DOHH2 (cell line): ENCODE measurements at regions not wholly inside any gene's neighbourhood (a gene's known extent, or its start where the extent isn't known, plus 50 kb on each side); places are given as distances from the start of the nearest gene placed in this dataset.

ENCODE experiments used
- H3F3A ChIP-seq: fragments of 200-600 bp; sonication (generic), shearing (Covaris generic); 2 replicates; pipeline ENCODE4 v1.6.0; 2016; ENCODE audit warnings: antibody characterized with exemption, mild to moderate bottlenecking; ENCODE audit not compliant: control insufficient read depth, insufficient read depth
- H3K27ac ChIP-seq: fragments of 200-600 bp; sonication (generic); 2 replicates; pipeline ENCODE4 v1.5.1; 2014; ENCODE audit warnings: low read depth, mild to moderate bottlenecking, low read length, moderate library complexity
- H3K27me3 ChIP-seq: fragments of 200-600 bp; sonication (generic); 2 replicates; pipeline ENCODE4 v1.6.1; 2014; ENCODE audit warnings: mild to moderate bottlenecking, low read length, mixed read lengths; ENCODE audit not compliant: control insufficient read depth
- H3K36me3 ChIP-seq: fragments of 200-600 bp; sonication (generic); 2 replicates; pipeline ENCODE4 v1.6.1; 2014; ENCODE audit warnings: mild to moderate bottlenecking, low read length, moderate library complexity, mixed read lengths; ENCODE audit not compliant: control insufficient read depth
- H3K4me1 ChIP-seq: fragments of 200-600 bp; sonication (generic); 2 replicates; pipeline ENCODE4 v1.6.1; 2014; ENCODE audit warnings: mild to moderate bottlenecking, low read length, mixed read lengths; ENCODE audit not compliant: control insufficient read depth
- H3K4me2 ChIP-seq: fragments of 200-600 bp; sonication (generic); 2 replicates; pipeline ENCODE4 v1.6.0; 2014; ENCODE audit warnings: mild to moderate bottlenecking, low read length, moderate library complexity
- H3K4me3 ChIP-seq: fragments of 200-600 bp; sonication (generic); 2 replicates; pipeline ENCODE4 v1.5.1; 2014; ENCODE audit warnings: mild to moderate bottlenecking, low read length, mixed read lengths
- H3K79me2 ChIP-seq: fragments of 200-600 bp; sonication (generic); 2 replicates; pipeline ENCODE4 v1.6.1; 2014; ENCODE audit warnings: mild to moderate bottlenecking, low read length, mixed read lengths; ENCODE audit not compliant: control insufficient read depth
- H3K9me2 ChIP-seq: fragments of 200-600 bp; sonication (generic); replicated peaks from 2 replicates; pipeline ENCODE4 v1.6.1; 2014; ENCODE audit warnings: mild to moderate bottlenecking, low read length, mixed read lengths; ENCODE audit not compliant: control insufficient read depth
- H3K9me3 ChIP-seq: fragments of 200-600 bp; sonication (generic); 2 replicates; pipeline ENCODE4 v1.6.1; 2014; ENCODE audit warnings: antibody characterized with exemption, low read length, mixed read lengths; ENCODE audit not compliant: control insufficient read depth, insufficient read depth
- H4K20me1 ChIP-seq: fragments of 200-600 bp; sonication (generic); 2 replicates; pipeline ENCODE4 v1.6.0; 2014; ENCODE audit warnings: low read depth, mild to moderate bottlenecking, antibody characterized with exemption, low read length, moderate library complexity; ENCODE audit not compliant: control insufficient read depth, insufficient read depth
- EZH2phosphoT487 ChIP-seq: fragments of 200-600 bp; sonication (generic); IDR thresholded peaks from 2 replicates; pipeline ENCODE4 v1.6.1; 2017; ENCODE audit warnings: borderline replicate concordance, mild to moderate bottlenecking, antibody characterized with exemption, low read length, moderate library complexity, mixed read lengths
- TF ChIP-seq, protein P1 (sequence below): fragments of 200-600 bp; sonication (generic); IDR thresholded peaks from one replicate; pipeline ENCODE4 v1.5.1; 2014; ENCODE audit warnings: antibody characterized with exemption, mild to moderate bottlenecking, low read depth, low read length; ENCODE audit not compliant: poor library complexity, severe bottlenecking

DNA sequence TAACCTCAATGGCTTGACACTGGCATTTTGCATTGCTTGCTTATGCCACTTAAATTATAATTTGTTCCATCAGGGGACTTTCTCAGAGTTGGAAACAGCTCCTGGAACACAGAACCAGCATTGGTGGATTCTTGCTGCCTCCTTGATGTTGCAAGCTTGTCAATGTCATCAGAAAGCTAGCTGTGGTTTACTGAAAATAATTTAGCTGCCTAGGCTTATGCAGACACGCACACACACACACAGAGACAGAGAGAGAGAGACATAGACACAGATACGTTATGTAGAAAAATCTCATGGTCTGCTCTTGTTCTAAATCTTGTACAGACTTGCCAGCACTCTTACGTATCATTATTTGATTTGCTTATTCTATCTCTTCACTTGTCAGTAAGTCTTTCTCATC, 78.0 kb downstream of the HMHB1 start:
- Histone ChIP-seq H3K4me2 (no peak overlapping the region), H4K20me1 (no peaks in the 10 kb centered on the region), H3K36me3 (no peaks in the 10 kb centered on the region), H3K27me3 (no peaks in the 10 kb centered on the region), H3K4me3 (no peak overlapping the region), H3K4me1 (no peaks in the 10 kb centered on the region), H3K79me2 (no peaks in the 10 kb centered on the region), H3F3A (no peaks in the 10 kb centered on the region), H3K9me2 (no peaks in the 10 kb centered on the region), H3K9me3 (no peaks in the 10 kb centered on the region), H3K27ac (no peak overlapping the region)
- TF ChIP-seq, protein P1, sequence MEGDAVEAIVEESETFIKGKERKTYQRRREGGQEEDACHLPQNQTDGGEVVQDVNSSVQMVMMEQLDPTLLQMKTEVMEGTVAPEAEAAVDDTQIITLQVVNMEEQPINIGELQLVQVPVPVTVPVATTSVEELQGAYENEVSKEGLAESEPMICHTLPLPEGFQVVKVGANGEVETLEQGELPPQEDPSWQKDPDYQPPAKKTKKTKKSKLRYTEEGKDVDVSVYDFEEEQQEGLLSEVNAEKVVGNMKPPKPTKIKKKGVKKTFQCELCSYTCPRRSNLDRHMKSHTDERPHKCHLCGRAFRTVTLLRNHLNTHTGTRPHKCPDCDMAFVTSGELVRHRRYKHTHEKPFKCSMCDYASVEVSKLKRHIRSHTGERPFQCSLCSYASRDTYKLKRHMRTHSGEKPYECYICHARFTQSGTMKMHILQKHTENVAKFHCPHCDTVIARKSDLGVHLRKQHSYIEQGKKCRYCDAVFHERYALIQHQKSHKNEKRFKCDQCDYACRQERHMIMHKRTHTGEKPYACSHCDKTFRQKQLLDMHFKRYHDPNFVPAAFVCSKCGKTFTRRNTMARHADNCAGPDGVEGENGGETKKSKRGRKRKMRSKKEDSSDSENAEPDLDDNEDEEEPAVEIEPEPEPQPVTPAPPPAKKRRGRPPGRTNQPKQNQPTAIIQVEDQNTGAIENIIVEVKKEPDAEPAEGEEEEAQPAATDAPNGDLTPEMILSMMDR = no peak
- no peak for TF ChIP-seq EZH2phosphoT487

DNA sequence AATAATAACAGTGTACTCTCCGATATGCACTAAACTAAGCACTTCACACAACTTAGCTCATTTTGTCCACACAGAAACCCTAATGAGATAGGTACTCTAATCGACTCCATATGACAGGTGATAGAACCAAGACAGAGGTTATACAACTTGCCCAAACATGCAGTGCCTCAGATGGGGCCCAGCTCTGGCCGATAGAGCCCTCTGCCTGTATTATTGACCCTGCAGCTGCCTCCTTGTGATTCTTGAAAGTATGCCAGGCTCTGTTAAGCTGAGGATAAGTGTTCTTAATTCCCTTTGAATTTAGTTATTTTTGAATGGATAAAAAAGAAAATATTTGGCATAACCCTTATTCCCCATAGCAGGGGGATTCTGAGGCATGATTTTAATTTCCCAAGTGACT, 78.5 kb downstream of the HMHB1 start:
- H3K4me1 ChIP-seq = no peaks in the 10 kb centered on the region
- no peaks in the 10 kb centered on the region for H3F3A ChIP-seq
- H3K4me2 ChIP-seq = no peak overlapping the region
- H3K36me3 ChIP-seq = no peaks in the 10 kb centered on the region
- H3K27me3 ChIP-seq = no peaks in the 10 kb centered on the region
- no peak overlapping the region for H3K27ac ChIP-seq
- no peaks in the 10 kb centered on the region for H3K9me3 ChIP-seq
- H3K4me3 ChIP-seq = no peak overlapping the region
- TF ChIP-seq, protein P1 = no peak
- TF ChIP-seq EZH2phosphoT487 = no peak
- no peaks in the 10 kb centered on the region for H4K20me1 ChIP-seq
- no peaks in the 10 kb centered on the region for H3K9me2 ChIP-seq
- no peaks in the 10 kb centered on the region for H3K79me2 ChIP-seq

DNA sequence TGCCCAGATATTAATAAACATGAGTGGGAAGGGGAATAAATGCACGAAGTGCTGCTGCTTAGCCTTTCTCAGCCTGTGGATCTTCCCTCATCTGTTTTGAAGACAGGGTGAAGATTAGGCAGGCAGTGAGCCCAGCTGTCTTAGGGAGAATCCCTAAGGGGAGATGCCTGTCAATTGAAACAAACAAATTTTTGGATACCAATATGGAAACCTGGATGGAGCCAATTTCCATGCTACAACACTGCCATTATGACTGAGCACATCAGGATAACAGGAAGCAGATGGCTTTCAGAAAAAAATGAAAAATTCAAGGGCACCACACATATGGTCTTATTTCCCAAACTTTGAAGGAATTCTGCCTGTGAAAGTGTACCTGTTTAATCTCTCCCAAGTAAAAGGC, 80.3 kb downstream of the HMHB1 start:
- Histone ChIP-seq H3K79me2 (no peaks in the 10 kb centered on the region), H3K27ac (no peak overlapping the region), H3K4me3 (no peak overlapping the region), H3K9me2 (no peaks in the 10 kb centered on the region), H3K36me3 (no peaks in the 10 kb centered on the region), H3K4me1 (no peaks in the 10 kb centered on the region), H3K27me3 (no peaks in the 10 kb centered on the region), H3F3A (no peaks in the 10 kb centered on the region), H4K20me1 (no peaks in the 10 kb centered on the region), H3K4me2 (no peak overlapping the region), H3K9me3 (no peaks in the 10 kb centered on the region)
- TF ChIP-seq, protein P1 = no peak
- no peak for TF ChIP-seq EZH2phosphoT487

DNA sequence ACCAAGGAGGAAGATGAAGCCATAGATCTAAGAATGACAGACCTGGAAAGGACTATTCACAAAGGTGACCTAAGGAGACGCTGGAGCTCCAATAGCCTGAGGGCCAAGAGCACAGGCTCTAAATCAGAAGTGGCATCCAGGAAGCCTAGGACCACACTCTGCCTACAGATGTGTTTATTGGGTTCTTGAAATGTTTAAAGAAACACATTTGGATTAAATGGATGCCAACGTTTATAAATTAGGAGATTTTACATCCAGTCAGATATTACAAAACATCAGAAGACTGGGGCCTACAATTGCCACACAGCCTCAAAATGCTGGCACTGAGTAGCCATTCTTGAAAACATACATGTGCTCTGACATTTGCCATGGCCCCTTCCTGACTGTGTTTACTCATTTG, 80.9 kb downstream of the HMHB1 start:
- H3K9me2 ChIP-seq = no peaks in the 10 kb centered on the region

More for the DNA sequence above, 80.9 kb downstream of the HMHB1 start:
- Histone ChIP-seq H3K9me3 (no peaks in the 10 kb centered on the region), H3K27me3 (no peaks in the 10 kb centered on the region), H3K27ac (no peak overlapping the region), H3K36me3 (no peaks in the 10 kb centered on the region), H3K4me2 (no peak overlapping the region), H4K20me1 (no peaks in the 10 kb centered on the region), H3K79me2 (no peaks in the 10 kb centered on the region), H3K4me1 (no peaks in the 10 kb centered on the region), H3K4me3 (no peak overlapping the region), H3F3A (no peaks in the 10 kb centered on the region)
- TF ChIP-seq EZH2phosphoT487 = no peak
- TF ChIP-seq, protein P1 = no peak
